ENCODE measurements at regions not wholly inside any gene's neighbourhood (a gene's known extent, or its start where the extent isn't known, plus 50 kb on each side); places are given as distances from the start of the nearest gene placed in this dataset.
"Not testable (repeated sequence)": the region's sequence is repeated elsewhere in the genome, so short reads cannot be mapped to it uniquely, and the experiment has no call there.

GRCh38 chr3:31181661-31182060 lies 287.2 kb upstream of the GADL1 start:
- DNase-seq (ENCODE audit: low spot score), result no peak

GRCh38 chr3:31182661-31183060 lies 288.2 kb upstream of the GADL1 start:
- no peak for DNase-seq (ENCODE audit: low spot score)

- DNase-seq (ENCODE audit: low spot score), result no peak
Observed at GRCh38 chr3:31184261-31185061, 290.0 kb upstream of the GADL1 start.

GRCh38 chr3:31185062-31185357 lies 290.5 kb upstream of the GADL1 start:
- DNase-seq (ENCODE audit: low spot score), result no peak

GRCh38 chr3:31186041-31186440 lies 291.6 kb upstream of the GADL1 start:
- no peak for DNase-seq (ENCODE audit: low spot score)

GRCh38 chr3:31187380-31187779 lies 292.9 kb upstream of the GADL1 start:
- no peak for DNase-seq (ENCODE audit: low spot score)

- DNase-seq (ENCODE audit: low spot score), result no peak
Observed at GRCh38 chr3:31188112-31188511, 293.7 kb upstream of the GADL1 start.

- no peak for DNase-seq (ENCODE audit: low spot score)
Observed at GRCh38 chr3:31189330-31189729, 294.9 kb upstream of the GADL1 start.

- DNase-seq (ENCODE audit: low spot score), result no peak
Observed at GRCh38 chr3:31189971-31190370, 295.5 kb upstream of the GADL1 start.

- no peak for DNase-seq (ENCODE audit: low spot score)
Observed at GRCh38 chr3:31191354-31191753, 296.9 kb upstream of the GADL1 start.

GRCh38 chr3:31193429-31193828 lies 299.0 kb upstream of the GADL1 start:
- no peak for DNase-seq (ENCODE audit: low spot score)

- no peak for DNase-seq (ENCODE audit: low spot score)
Observed at GRCh38 chr3:31193871-31194270, 299.4 kb upstream of the GADL1 start.

- no peak for DNase-seq (ENCODE audit: low spot score)
Observed at GRCh38 chr3:31196261-31196660, 301.8 kb upstream of the GADL1 start.

- DNase-seq (ENCODE audit: low spot score), result no peak
Observed at GRCh38 chr3:31196881-31197364, 302.5 kb upstream of the GADL1 start.

- no peak for DNase-seq (ENCODE audit: low spot score)
Observed at GRCh38 chr3:31197941-31198340, 303.5 kb upstream of the GADL1 start.

- no peak for DNase-seq (ENCODE audit: low spot score)
Observed at GRCh38 chr3:31198890-31199289, 304.4 kb upstream of the GADL1 start.

- no peak for DNase-seq (ENCODE audit: low spot score)
Observed at GRCh38 chr3:31203960-31204795, 309.7 kb upstream of the GADL1 start.

GRCh38 chr3:31204796-31205056 lies 310.3 kb upstream of the GADL1 start:
- not testable (repeated sequence) for DNase-seq (ENCODE audit: low spot score)

- no peak for DNase-seq (ENCODE audit: low spot score)
Observed at GRCh38 chr3:31210068-31210645, 315.7 kb upstream of the GADL1 start.

- DNase-seq (ENCODE audit: low spot score), result no peak
Observed at GRCh38 chr3:31213869-31214486, 318.7 kb upstream of the STT3B start.

- DNase-seq (ENCODE audit: low spot score), result no peak
Observed at GRCh38 chr3:31218082-31218481, 314.6 kb upstream of the STT3B start.

- DNase-seq (ENCODE audit: low spot score), result no peak
Observed at GRCh38 chr3:31219131-31219843, 313.4 kb upstream of the STT3B start.
